ENCODE measurements at regions not wholly inside any gene's neighbourhood (a gene's known extent, or its start where the extent isn't known, plus 50 kb on each side); places are given as distances from the start of the nearest gene placed in this dataset.

- TF ChIP-seq CTCF (conservative IDR thresholded peaks at IDR 0.05; ENCODE audit: low read depth, low read length) = peak; percentile 88
- no peak for TF ChIP-seq EZH2 (IDR thresholded peaks at IDR 0.05; ENCODE audit: low read length, unreplicated experiment)
- no peak for TF ChIP-seq EZH2phosphoT487 (IDR thresholded peaks at IDR 0.05; ENCODE audit: borderline replicate concordance, low read length)
- Histone ChIP-seq H3K27ac (ENCODE audit: low read length) (no peak overlapping the region), H3K4me2 (ENCODE audit: low read length) (peak overlapping the region; percentile 72), H4K20me1 (ENCODE audit: low read length) (no peaks in the 10 kb centered on the region), H3K36me3 (ENCODE audit: low read depth, low read length) (no peaks in the 10 kb centered on the region), H3K4me1 (ENCODE audit: insufficient read depth, low read length) (no peaks in the 10 kb centered on the region), H3K9me3 (ENCODE audit: low read length) (no peaks in the 10 kb centered on the region), H2AFZ (ENCODE audit: low read length) (0 out of 2 replicates have a peak overlapping the region, but pooled peaks have one; percentile 60), H3K9me2 (replicated peaks; ENCODE audit: low read length) (no peaks in the 10 kb centered on the region), H3F3A (ENCODE audit: low read length, unreplicated experiment) (no peaks in the 10 kb centered on the region), H3K27me3 (ENCODE audit: low read length) (peaks cover 31% of the 10 kb centered on the region), H3K4me3 (ENCODE audit: low read length) (peak overlapping the region; percentile 45), H3K9ac (ENCODE audit: low read length) (no peak overlapping the region), H3K79me2 (ENCODE audit: low read length) (no peaks in the 10 kb centered on the region)
- DNase-seq = peak; percentile 81
- CTCF ChIA-PET = interaction anchor here (0.6 to 1.7 kb wide), 4 partner anchors 166 to 205 kb away, joined by 3 to 9 read pairs (median 4); partner anchors contain the start of genes GNG11 and TFPI2
- intact Hi-C loops (cut with micrococcal nuclease) = loop anchor here (1.0 to 5.0 kb wide), 8 partner anchors 83 to 373 kb away; partner anchors contain the start of gene BET1
- POLR2A ChIA-PET (ENCODE audit: unreplicated experiment) = interaction anchor here (0.6 kb wide), 1 partner anchor 134 kb away, joined by 4 read pairs; no protein-coding TSS in a partner anchor
- no TSS peak for BruUV-seq (replicated peaks)
- ATAC-seq = peak; percentile 93
Observed at GRCh38 chr7:94087664-94088352, 83.7 kb upstream of the BET1 start.

GRCh38 chr7:94088560-94088959 lies 84.4 kb upstream of the BET1 start:
- no peaks in the 10 kb centered on the region for H3K9me3 ChIP-seq (ENCODE audit: low read length)
- H3K27me3 ChIP-seq (ENCODE audit: low read length) = peaks cover 36% of the 10 kb centered on the region
- no peaks in the 10 kb centered on the region for H4K20me1 ChIP-seq (ENCODE audit: low read length)
- intact Hi-C loops (cut with micrococcal nuclease) = loop anchor here (2.0 to 5.0 kb wide), 2 partner anchors 188 to 309 kb away; no protein-coding TSS in a partner anchor
- ATAC-seq (peak; percentile 33; the same call in 1 of the 2 replicates), DNase-seq (no peak)
- no peaks in the 10 kb centered on the region for H3K79me2 ChIP-seq (ENCODE audit: low read length)
- ChIA-PET CTCF (interaction anchor here (0.6 kb wide), 1 partner anchor 95 kb away, joined by 4 read pairs; no protein-coding TSS in a partner anchor), POLR2A (ENCODE audit: unreplicated experiment) (interaction anchor here (0.6 kb wide), 1 partner anchor 133 kb away, joined by 4 read pairs; no protein-coding TSS in a partner anchor)
- no peak overlapping the region for H3K27ac ChIP-seq (ENCODE audit: low read length)
- no peaks in the 10 kb centered on the region for H3K4me1 ChIP-seq (ENCODE audit: insufficient read depth, low read length)
- H3K9ac ChIP-seq (ENCODE audit: low read length) = no peak overlapping the region
- no peak overlapping the region for H3K4me3 ChIP-seq (ENCODE audit: low read length)
- H3K9me2 ChIP-seq (replicated peaks; ENCODE audit: low read length) = no peaks in the 10 kb centered on the region
- H3F3A ChIP-seq (ENCODE audit: low read length, unreplicated experiment) = no peaks in the 10 kb centered on the region
- no peak overlapping the region for H2AFZ ChIP-seq (ENCODE audit: low read length)
- H3K4me2 ChIP-seq (ENCODE audit: low read length) = no peak overlapping the region
- no TSS peak for BruUV-seq (replicated peaks)
- TF ChIP-seq EZH2 (IDR thresholded peaks at IDR 0.05; ENCODE audit: low read length, unreplicated experiment) (no peak), CTCF (conservative IDR thresholded peaks at IDR 0.05; ENCODE audit: low read depth, low read length) (no peak), EZH2phosphoT487 (IDR thresholded peaks at IDR 0.05; ENCODE audit: borderline replicate concordance, low read length) (no peak)
- no peaks in the 10 kb centered on the region for H3K36me3 ChIP-seq (ENCODE audit: low read depth, low read length)

GRCh38 chr7:94089806-94090205 lies 85.7 kb upstream of the BET1 start:
- CTCF ChIA-PET = no interaction called here
- Histone ChIP-seq H3K36me3 (ENCODE audit: low read depth, low read length) (no peaks in the 10 kb centered on the region), H3K9ac (ENCODE audit: low read length) (no peak overlapping the region), H3K4me3 (ENCODE audit: low read length) (no peak overlapping the region), H3F3A (ENCODE audit: low read length, unreplicated experiment) (no peaks in the 10 kb centered on the region), H4K20me1 (ENCODE audit: low read length) (no peaks in the 10 kb centered on the region), H2AFZ (ENCODE audit: low read length) (no peak overlapping the region), H3K4me2 (ENCODE audit: low read length) (no peak overlapping the region), H3K79me2 (ENCODE audit: low read length) (no peaks in the 10 kb centered on the region), H3K4me1 (ENCODE audit: insufficient read depth, low read length) (no peaks in the 10 kb centered on the region), H3K9me2 (replicated peaks; ENCODE audit: low read length) (no peaks in the 10 kb centered on the region), H3K27ac (ENCODE audit: low read length) (no peak overlapping the region), H3K27me3 (ENCODE audit: low read length) (peaks cover 36% of the 10 kb centered on the region), H3K9me3 (ENCODE audit: low read length) (no peaks in the 10 kb centered on the region)
- intact Hi-C loops (cut with micrococcal nuclease) = loop anchor here (2.0 to 5.0 kb wide), 2 partner anchors 187 to 307 kb away; no protein-coding TSS in a partner anchor
- POLR2A ChIA-PET (ENCODE audit: unreplicated experiment) = interaction anchor here (0.6 kb wide), 1 partner anchor 1573 kb away, joined by 5 read pairs; no protein-coding TSS in a partner anchor
- no peak for DNase-seq
- BruUV-seq (replicated peaks) = no TSS peak
- TF ChIP-seq EZH2phosphoT487 (IDR thresholded peaks at IDR 0.05; ENCODE audit: borderline replicate concordance, low read length) = no peak
- no peak for TF ChIP-seq CTCF (conservative IDR thresholded peaks at IDR 0.05; ENCODE audit: low read depth, low read length)
- no peak for TF ChIP-seq EZH2 (IDR thresholded peaks at IDR 0.05; ENCODE audit: low read length, unreplicated experiment)
- ATAC-seq = no peak
